HG03565 (cell line): ENCODE measurements at regions not wholly inside any gene's neighbourhood (a gene's known extent, or its start where the extent isn't known, plus 50 kb on each side); places are given as distances from the start of the nearest gene placed in this dataset.
"Not testable (repeated sequence)": the region's sequence is repeated elsewhere in the genome, so short reads cannot be mapped to it uniquely, and the experiment has no call there.

Source experiments
- ATAC-seq: cut with Tn5 transposase; IDR thresholded peaks from one replicate; pipeline ENCODE4 v1.9.1; 2021; ENCODE audit warnings: mild to moderate bottlenecking, moderate library complexity; ENCODE audit not compliant: unreplicated experiment

- peak; percentile 86 for ATAC-seq
These were observed 53.6 kb downstream of the SRGAP2 start for GRCh38 chr1:206256935-206257334.

- not testable (repeated sequence) for ATAC-seq
These were observed 58.1 kb downstream of the SRGAP2 start for GRCh38 chr1:206261473-206261872.

- ATAC-seq: not testable (repeated sequence)
These were observed 59.1 kb downstream of the SRGAP2 start for GRCh38 chr1:206262424-206262823.

GRCh38 chr1:206264916-206265315 is 61.6 kb downstream of the SRGAP2 start:
- not testable (repeated sequence) for ATAC-seq

DNA sequence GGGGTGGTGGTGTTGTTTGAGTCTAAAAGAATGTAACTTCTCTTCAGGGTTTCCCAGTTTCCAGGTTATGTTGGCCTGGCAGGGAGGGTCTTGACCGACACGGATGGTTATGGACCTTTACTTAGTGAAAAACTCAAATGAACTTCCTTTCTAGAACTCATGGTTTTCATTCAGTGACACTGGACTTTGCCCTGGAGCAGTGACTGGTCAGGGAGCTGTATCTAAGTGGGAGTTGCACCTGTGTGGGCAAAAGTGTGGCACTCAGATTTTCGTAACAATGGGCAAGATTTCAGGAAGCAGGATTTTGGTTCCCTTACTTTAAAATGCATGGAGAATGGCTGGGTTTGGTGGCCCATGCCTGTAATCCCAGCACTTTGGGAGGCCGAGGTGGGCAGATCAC is 67.8 kb downstream of the SRGAP2 start:
- ATAC-seq: not testable (repeated sequence)

GRCh38 chr1:206273104-206273503 is 69.8 kb downstream of the SRGAP2 start:
- not testable (repeated sequence) for ATAC-seq

GRCh38 chr1:206276143-206276542 is 72.8 kb downstream of the SRGAP2 start:
- not testable (repeated sequence) for ATAC-seq

GRCh38 chr1:206278683-206279082 is 75.3 kb downstream of the SRGAP2 start:
- ATAC-seq: not testable (repeated sequence)

- ATAC-seq: not testable (repeated sequence)
These were observed 77.3 kb downstream of the SRGAP2 start for GRCh38 chr1:206280683-206281082.

DNA sequence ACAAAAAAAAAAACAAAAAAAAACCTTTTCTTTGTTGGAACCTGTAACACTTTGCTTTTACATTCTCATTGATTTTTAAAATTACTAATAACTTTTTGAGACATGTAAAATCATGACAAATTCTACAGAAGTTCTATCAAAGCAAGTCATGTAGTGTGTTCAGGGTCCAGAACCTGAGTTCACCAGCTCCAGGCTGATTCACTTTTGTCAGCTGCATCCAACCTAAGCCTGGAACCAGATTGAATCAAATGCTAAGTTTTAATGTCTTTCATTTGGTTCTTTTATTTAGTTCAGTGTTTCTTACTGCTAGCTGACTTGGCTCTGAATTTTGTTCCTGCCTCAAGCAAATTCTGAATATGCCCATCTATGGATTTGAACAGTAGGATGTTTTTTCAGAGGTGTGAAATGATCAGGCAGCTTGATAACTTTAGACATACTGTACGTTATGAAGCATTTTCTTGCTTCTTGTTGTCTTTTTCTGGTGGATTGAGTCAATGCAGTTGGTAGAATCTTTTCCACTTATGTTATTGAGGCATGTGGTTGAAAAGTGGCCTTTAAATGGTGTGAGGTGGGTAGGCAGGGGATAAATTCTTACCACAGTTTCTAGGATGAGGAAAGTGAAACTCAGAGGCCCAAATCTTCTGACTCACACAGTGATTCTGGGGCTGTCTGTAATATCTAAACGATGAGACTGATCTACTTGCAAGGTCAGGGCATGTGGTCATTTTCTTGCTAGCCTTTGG is 78.7 kb downstream of the SRGAP2 start:
- ATAC-seq: peak; percentile 75

DNA sequence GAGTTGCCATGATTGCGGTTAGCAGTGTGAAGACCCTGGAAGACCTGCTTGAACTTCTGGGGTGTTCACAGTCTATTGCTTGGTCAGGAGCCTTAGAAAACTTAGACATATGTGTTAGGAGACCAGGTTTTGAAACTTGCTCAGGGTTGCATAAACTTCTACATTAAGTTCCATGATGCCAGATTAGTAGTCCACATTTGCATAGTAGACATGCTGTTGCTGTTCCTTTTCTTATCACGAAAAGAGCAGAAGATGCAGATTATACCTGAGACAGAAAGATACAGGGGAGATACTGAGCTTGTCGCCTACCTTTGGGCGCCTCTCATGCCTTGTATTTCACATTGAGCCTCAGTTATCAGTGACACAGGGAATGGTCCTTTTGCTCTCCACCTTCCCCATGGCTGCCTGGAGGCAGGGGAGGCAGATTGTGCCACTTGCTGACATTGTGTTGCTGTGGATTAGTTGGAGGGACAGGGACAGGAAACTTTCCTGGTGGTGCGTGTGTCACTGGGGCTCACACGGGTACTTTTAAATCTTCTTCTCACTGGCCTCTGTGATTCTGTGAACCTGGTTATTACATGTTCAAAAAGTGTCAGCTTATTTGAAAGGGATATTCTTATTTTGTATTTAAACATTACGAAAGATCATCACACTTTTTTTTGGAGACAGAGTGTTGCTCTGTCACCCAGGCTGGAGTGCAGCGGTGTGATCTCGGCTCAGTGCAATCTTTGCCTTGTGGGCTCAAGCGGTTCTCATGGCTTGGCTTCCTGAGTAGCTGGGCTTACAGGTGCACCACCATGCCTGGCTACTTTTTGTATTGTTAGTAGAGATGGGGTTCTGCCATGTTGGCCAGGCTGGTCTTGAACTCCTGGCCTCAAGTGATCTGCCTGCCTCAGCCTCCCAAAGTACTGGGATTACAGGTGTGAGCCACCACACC is 82.0 kb downstream of the SRGAP2 start:
- not testable (repeated sequence) for ATAC-seq

- not testable (repeated sequence) for ATAC-seq
These were observed 84.4 kb downstream of the SRGAP2 start for GRCh38 chr1:206287759-206288158.

DNA sequence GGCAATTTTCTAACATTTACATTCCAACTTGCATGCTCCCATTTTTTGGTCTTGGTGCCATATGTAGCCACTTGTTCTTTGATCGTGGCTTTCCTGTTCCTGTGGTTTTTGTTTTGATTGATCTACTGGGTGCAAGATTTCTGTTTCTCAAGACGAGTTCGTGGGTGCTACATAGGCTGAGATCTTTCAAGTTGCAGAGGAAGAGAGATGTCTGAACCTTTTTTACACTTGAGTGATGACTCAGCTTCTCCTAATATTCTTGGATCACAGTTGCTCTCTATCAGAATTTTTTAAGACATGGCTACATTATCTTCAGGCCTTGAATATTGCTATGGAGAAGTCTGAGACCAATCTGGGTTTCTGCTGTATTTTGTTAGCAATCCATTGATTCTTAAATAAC is 85.1 kb downstream of the SRGAP2 start:
- ATAC-seq: peak; percentile 36

- ATAC-seq: not testable (repeated sequence)
These were observed 94.0 kb downstream of the SRGAP2 start for GRCh38 chr1:206297145-206298031.

GRCh38 chr1:206298032-206298392 is 94.7 kb downstream of the SRGAP2 start:
- ATAC-seq: not testable (repeated sequence)

GRCh38 chr1:206299181-206299791 is 95.9 kb downstream of the SRGAP2 start:
- not testable (repeated sequence) for ATAC-seq

- not testable (repeated sequence) for ATAC-seq
These were observed 96.6 kb downstream of the SRGAP2 start for GRCh38 chr1:206299942-206300341.

- not testable (repeated sequence) for ATAC-seq
These were observed 98.7 kb downstream of the SRGAP2 start for GRCh38 chr1:206302056-206302455.

- ATAC-seq: not testable (repeated sequence)
These were observed 104.1 kb downstream of the SRGAP2 start for GRCh38 chr1:206307442-206307841.

- not testable (repeated sequence) for ATAC-seq
These were observed 107.6 kb downstream of the SRGAP2 start for GRCh38 chr1:206310948-206311347.
